H1 (cell line): ENCODE measurements at regions not wholly inside any gene's neighbourhood (a gene's known extent, or its start where the extent isn't known, plus 50 kb on each side); places are given as distances from the start of the nearest gene placed in this dataset.

Source experiments
- CTCF ChIA-PET: fragments of 300-600 bp; sonication (Branson Sonifier 250); formaldehyde crosslinking; loops from one replicate; lab custom pipeline; 2021; ENCODE audit not compliant: partially characterized antibody; lab: Charles Lee
- POLR2A ChIA-PET: fragments of 300-600 bp; sonication (Branson Sonifier 250); formaldehyde crosslinking; loops from one replicate; lab custom pipeline; 2021; ENCODE audit warnings: inconsistent platforms; ENCODE audit not compliant: partially characterized antibody; lab: Charles Lee
- DNase-seq, 2 experiments: peaks; one replicate each; pipeline versions ENCODE4 v3.0.0 to v3.0.0-alpha.2; 2010 to 2022; ENCODE audit warnings: low spot score in 2 of 2, low read depth in 1 of 2, mixed read lengths in 1 of 2
- FAIRE-seq: peaks from 2 replicates; lab custom pipeline; 2011; peaks lifted over from hg19 to GRCh38; lab: Jason Lieb, UNC
- H2AFZ ChIP-seq: 2 replicates; pipeline ENCODE4 v1.8.1; 2012; ENCODE audit warnings: low read length, inconsistent platforms
- H2AK5ac ChIP-seq: 2 replicates; pipeline ENCODE4 v1.6.1; 2013; ENCODE audit warnings: low read depth, low read length
- H2BK120ac ChIP-seq: replicated peaks from 2 replicates; pipeline ENCODE3; 2013; ENCODE audit warnings: low read depth, low read length, inconsistent platforms
- H2BK12ac ChIP-seq: 2 replicates; pipeline ENCODE4 v1.6.1; 2013; ENCODE audit warnings: low read depth, low read length
- H2BK15ac ChIP-seq: 2 replicates; pipeline ENCODE4 v1.6.1; 2013; ENCODE audit warnings: low read length
- H2BK20ac ChIP-seq: 2 replicates; pipeline ENCODE4 v1.6.1; 2013; ENCODE audit warnings: low read length
- H2BK5ac ChIP-seq: 2 replicates; pipeline ENCODE4 v1.6.1; 2013; ENCODE audit warnings: low read depth, low read length
- H3K14ac ChIP-seq: 2 replicates; pipeline ENCODE4 v1.6.1; 2013; ENCODE audit warnings: inconsistent platforms; ENCODE audit not compliant: insufficient read length
- H3K18ac ChIP-seq: 2 replicates; pipeline ENCODE4 v1.6.1; 2013; ENCODE audit warnings: low read length; ENCODE audit errors: extremely low read depth
- H3K23ac ChIP-seq: 2 replicates; pipeline ENCODE4 v1.6.1; 2013; ENCODE audit warnings: inconsistent platforms; ENCODE audit not compliant: insufficient read length
- H3K23me2 ChIP-seq: 2 replicates; pipeline ENCODE4 v1.6.1; 2013; ENCODE audit warnings: low read depth, low read length
- H3K27ac ChIP-seq: 2 replicates; pipeline ENCODE4 v1.6.1; 2011; ENCODE audit warnings: low read depth, low read length, inconsistent platforms
- H3K27me3 ChIP-seq, 4 experiments: replicated peaks in 1 of 4; 1 replicate in 1 of 4; 2 replicates in 3 of 4; pipeline versions ENCODE4 v1.6.1 to v1.8.1; 2011 to 2013; ENCODE audit warnings: low read length in 3 of 4, mild to moderate bottlenecking in 3 of 4, inconsistent platforms in 2 of 4, mixed read lengths in 2 of 4, moderate library complexity in 1 of 4; ENCODE audit not compliant: control insufficient read depth in 3 of 4, insufficient read depth in 3 of 4; ENCODE audit errors: extremely low read depth in 1 of 4
- H3K36me3 ChIP-seq, 4 experiments: 2 replicates each; pipeline versions ENCODE4 v1.6.1 to v1.8.1; 2011 to 2013; ENCODE audit warnings: mild to moderate bottlenecking in 4 of 4, low read length in 3 of 4, moderate library complexity in 2 of 4, control low read depth in 1 of 4, inconsistent platforms in 1 of 4; ENCODE audit not compliant: insufficient read depth in 4 of 4, control insufficient read depth in 2 of 4
- H3K4ac ChIP-seq: replicated peaks from 2 replicates; pipeline ENCODE3; 2013; ENCODE audit warnings: low read length, low read depth, mixed read lengths, inconsistent platforms; ENCODE audit not compliant: insufficient read length
- H3K4me1 ChIP-seq, 4 experiments: replicated peaks in 1 of 4; 1 replicate in 1 of 4; 2 replicates in 3 of 4; pipeline versions ENCODE4 v1.6.1 to v1.8.1; 2011 to 2013; ENCODE audit warnings: low read length in 3 of 4, inconsistent platforms in 2 of 4, mixed read lengths in 1 of 4; ENCODE audit not compliant: insufficient read depth in 4 of 4, control insufficient read depth in 3 of 4
- H3K4me2 ChIP-seq, 2 experiments: 2 replicates each; pipeline versions ENCODE4 v1.6.1 to v1.8.1; 2011 to 2013; ENCODE audit warnings: low read depth in 2 of 2, low read length in 2 of 2, control low read depth in 1 of 2, inconsistent platforms in 1 of 2, mild to moderate bottlenecking in 1 of 2; ENCODE audit not compliant: insufficient read depth in 1 of 2
- H3K4me3 ChIP-seq, 4 experiments: fragments of 200-600, 300-600 bp in 1 of 4; sonication (generic), shearing (Covaris generic), sonication (Bioruptor Twin) in 1 of 4; 2 replicates each; pipeline versions ENCODE4 v1.5.1 to v1.8.1; 2011 to 2016; ENCODE audit warnings: low read length in 4 of 4, low read depth in 3 of 4, control low read depth in 2 of 4, inconsistent platforms in 2 of 4, mild to moderate bottlenecking in 2 of 4, mixed read lengths in 1 of 4, moderate library complexity in 1 of 4; ENCODE audit not compliant: insufficient read depth in 2 of 4; ENCODE audit errors: extremely low read depth in 1 of 4
- H3K56ac ChIP-seq: replicated peaks from 2 replicates; pipeline ENCODE3; 2013; ENCODE audit warnings: low read depth, mild to moderate bottlenecking, mixed read lengths, low read length, inconsistent platforms; ENCODE audit not compliant: insufficient read length
- H3K79me1 ChIP-seq: 2 replicates; pipeline ENCODE4 v1.6.1; 2013; ENCODE audit warnings: low read depth, low read length, control low read depth
- H3K79me2 ChIP-seq, 2 experiments: 2 replicates each; pipeline versions ENCODE4 v1.6.1 to v1.8.1; 2012 to 2013; ENCODE audit warnings: low read length in 2 of 2, mild to moderate bottlenecking in 2 of 2, inconsistent platforms in 1 of 2; ENCODE audit not compliant: insufficient read depth in 2 of 2, control insufficient read depth in 1 of 2
- H3K9ac ChIP-seq, 4 experiments: replicated peaks in 1 of 4; 1 replicate in 1 of 4; 2 replicates in 3 of 4; pipeline versions ENCODE4 v1.6.1 to v1.8.1; 2011 to 2013; ENCODE audit warnings: low read depth in 3 of 4, low read length in 3 of 4, control low read depth in 2 of 4, mild to moderate bottlenecking in 2 of 4, moderate library complexity in 2 of 4, inconsistent platforms in 1 of 4; ENCODE audit errors: extremely low read depth in 1 of 4
- H3K9me3 ChIP-seq, 2 experiments: 2 replicates each; pipeline versions ENCODE4 v1.6.1 to v1.8.1; 2012 to 2013; ENCODE audit warnings: mild to moderate bottlenecking in 2 of 2, moderate library complexity in 2 of 2, control low read depth in 1 of 2, inconsistent platforms in 1 of 2, low read depth in 1 of 2, low read length in 1 of 2, mixed read lengths in 1 of 2; ENCODE audit not compliant: insufficient read depth in 2 of 2
- H4K20me1 ChIP-seq, 2 experiments: replicated peaks in 1 of 2; 2 replicates each; pipeline versions ENCODE3 to v1.8.1; 2011 to 2013; ENCODE audit warnings: inconsistent platforms in 2 of 2, low read length in 2 of 2, mild to moderate bottlenecking in 1 of 2; ENCODE audit not compliant: insufficient read depth in 2 of 2, control insufficient read depth in 1 of 2
- H4K5ac ChIP-seq: 2 replicates; pipeline ENCODE4 v1.6.1; 2013; ENCODE audit warnings: low read length, low read depth, mixed read lengths, inconsistent platforms; ENCODE audit not compliant: insufficient read length
- H4K8ac ChIP-seq: 2 replicates; pipeline ENCODE4 v1.8.0; 2013; ENCODE audit warnings: mild to moderate bottlenecking, moderate library complexity, low read length, inconsistent platforms; ENCODE audit not compliant: insufficient read depth; ENCODE audit errors: extremely low read depth
- H4K91ac ChIP-seq: replicated peaks from 2 replicates; pipeline ENCODE3; 2013; ENCODE audit warnings: low read length, mixed read lengths, inconsistent platforms; ENCODE audit not compliant: insufficient read length
- BACH1 ChIP-seq: IDR thresholded peaks from 2 replicates; pipeline ENCODE4 v1.6.1; 2012; ENCODE audit warnings: low read length, improper control_type of control experiment
- CREB1 ChIP-seq: IDR thresholded peaks from 2 replicates; pipeline ENCODE4 v1.6.1; 2012; ENCODE audit warnings: inconsistent platforms
- EZH2 ChIP-seq: fragments of 200-600 bp; sonication (generic); IDR thresholded peaks from 2 replicates; pipeline ENCODE4 v1.7.1; 2012; ENCODE audit warnings: low read depth, mild to moderate bottlenecking, moderate library complexity, low read length, inconsistent platforms; ENCODE audit not compliant: severe bottlenecking
- HDAC6 ChIP-seq: IDR thresholded peaks from one replicate; pipeline ENCODE4 v1.7.1; 2012; ENCODE audit warnings: low read depth, mild to moderate bottlenecking, inconsistent platforms, low read length, moderate library complexity
- RAD21 ChIP-seq, 2 experiments: IDR thresholded peaks in 1 of 2; conservative IDR thresholded peaks in 1 of 2; 2 replicates each; pipeline ENCODE4 v1.6.1; 2011; ENCODE audit warnings: low read depth in 2 of 2, low read length in 2 of 2, improper control_type of control experiment in 1 of 2, inconsistent platforms in 1 of 2, mild to moderate bottlenecking in 1 of 2, moderate library complexity in 1 of 2
- RFX5 ChIP-seq: IDR thresholded peaks from 2 replicates; pipeline ENCODE4 v1.6.1; 2011; ENCODE audit warnings: low read depth, low read length, improper control_type of control experiment, borderline replicate concordance
- SP1 ChIP-seq: IDR thresholded peaks from 2 replicates; pipeline ENCODE4 v1.6.1; 2011; ENCODE audit warnings: low read depth, low read length
- TBP ChIP-seq: IDR thresholded peaks from 2 replicates; pipeline ENCODE4 v1.6.1; 2011; ENCODE audit warnings: low read depth, low read length, improper control_type of control experiment
- WGBS, 2 experiments: shearing (Covaris generic) in 1 of 2; methylation state at CpG; one replicate each; pipeline versions ENCODE4 v1.1.6 to v1.1.7; 2013 to 2015; ENCODE audit warnings: low lambda C conversion rate in 2 of 2, mixed read lengths in 2 of 2, inconsistent platforms in 1 of 2, low coverage in 1 of 2, missing lambda C conversion rate in 1 of 2; ENCODE audit not compliant: insufficient replicate concordance in 2 of 2, insufficient coverage in 1 of 2, insufficient read length in 1 of 2; ENCODE audit errors: extremely low coverage in 1 of 2, missing lambda C conversion rate in 1 of 2; 5-methylcytosine and 5-hydroxymethylcytosine counted together
- TF ChIP-seq, protein P1 (sequence below): IDR thresholded peaks from 2 replicates; pipeline ENCODE4 v1.6.1; 2011; ENCODE audit warnings: low read depth, mild to moderate bottlenecking, low read length; ENCODE audit not compliant: insufficient read depth
- TF ChIP-seq, protein P2 (sequence below), 3 experiments: IDR thresholded peaks; 1 replicate in 2 of 3; 2 replicates in 1 of 3; pipeline versions ENCODE4 v1.5.1 to v1.6.1; 2011; ENCODE audit warnings: low read length in 3 of 3, mild to moderate bottlenecking in 3 of 3, inconsistent platforms in 2 of 3, low read depth in 1 of 3, moderate library complexity in 1 of 3; ENCODE audit not compliant: insufficient read depth in 1 of 3; ENCODE audit errors: control extremely low read depth in 1 of 3

DNA sequence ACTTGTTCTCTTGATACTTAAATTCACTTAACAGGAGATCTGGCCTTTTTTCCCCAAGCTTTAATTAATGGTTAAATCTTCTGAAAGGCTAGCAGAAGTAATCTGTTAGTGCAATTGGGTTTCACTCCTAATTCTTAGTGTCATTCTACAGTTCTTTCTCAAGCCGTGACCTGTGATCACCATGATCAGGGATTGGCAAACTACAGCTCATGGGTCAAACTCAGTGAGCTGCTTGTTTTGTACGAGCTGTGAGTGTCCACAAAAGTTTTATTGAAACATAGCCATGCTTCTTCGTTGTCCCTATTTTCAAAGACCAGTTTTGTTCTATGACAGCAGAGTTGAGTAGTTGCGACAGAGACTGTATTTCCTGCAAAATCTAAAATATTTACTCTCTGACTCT is 109.4 kb upstream of the KCNJ15 start:
- Histone ChIP-seq H3K4ac (no peak overlapping the region), H3K14ac (no peak overlapping the region), H4K91ac (no peak overlapping the region), H3K4me3 (no peak overlapping the region), H2BK20ac (no peak overlapping the region), H2BK120ac (no peak overlapping the region), H2AFZ (no peak overlapping the region), H3K27ac (no peak overlapping the region), H2BK5ac (no peak overlapping the region), H2BK12ac (no peak overlapping the region), H3K56ac (no peak overlapping the region), H3K27me3 (no peaks in the 10 kb centered on the region; a peak in 2 of 7 replicates), H2BK15ac (no peak overlapping the region), H3K23ac (no peak overlapping the region), H4K5ac (no peak overlapping the region), H4K8ac (no peak overlapping the region), H3K23me2 (no peaks in the 10 kb centered on the region), H3K36me3 (no peaks in the 10 kb centered on the region), H3K4me1 (peaks cover 0 to 4% (median 0%) of the 10 kb centered on the region in 4 experiments; a peak in 1 of 7 replicates), H3K9me3 (no peaks in the 10 kb centered on the region; a peak in 1 of 4 replicates), H3K18ac (no peak overlapping the region), H3K79me2 (no peaks in the 10 kb centered on the region), H3K9ac (no peak overlapping the region), H4K20me1 (no peaks in the 10 kb centered on the region), H3K79me1 (no peaks in the 10 kb centered on the region), H3K4me2 (no peak overlapping the region), H2AK5ac (no peak overlapping the region)
- 83% methylated on average over 4 of the region's 4 CpGs; no CpG with 5 or more reads in 1 of the 2 experiments for WGBS, 2 experiments
- FAIRE-seq (no peak), DNase-seq (no peak)
- CTCF ChIA-PET: interaction anchor here (1.0 to 4.4 kb wide), 3 partner anchors 11 to 187 kb away, joined by 3 to 34 read pairs (median 3); no protein-coding TSS in a partner anchor
- POLR2A ChIA-PET: no interaction called here
- TF ChIP-seq CREB1: no peak
- TF ChIP-seq RFX5: no peak
- no peak for TF ChIP-seq TBP
- TF ChIP-seq SP1: no peak
- no peak for TF ChIP-seq RAD21 (IDR thresholded peaks at IDR 0.05 in 1 of 2, conservative IDR thresholded peaks at IDR 0.05 in 1 of 2; ENCODE audit: low read depth in 2 of 2, low read length in 2 of 2)
- no peak for TF ChIP-seq BACH1
- TF ChIP-seq HDAC6: no peak
- TF ChIP-seq, protein P1, sequence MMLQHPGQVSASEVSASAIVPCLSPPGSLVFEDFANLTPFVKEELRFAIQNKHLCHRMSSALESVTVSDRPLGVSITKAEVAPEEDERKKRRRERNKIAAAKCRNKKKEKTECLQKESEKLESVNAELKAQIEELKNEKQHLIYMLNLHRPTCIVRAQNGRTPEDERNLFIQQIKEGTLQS: no peak
- no peak for TF ChIP-seq EZH2
- TF ChIP-seq, protein P2, sequence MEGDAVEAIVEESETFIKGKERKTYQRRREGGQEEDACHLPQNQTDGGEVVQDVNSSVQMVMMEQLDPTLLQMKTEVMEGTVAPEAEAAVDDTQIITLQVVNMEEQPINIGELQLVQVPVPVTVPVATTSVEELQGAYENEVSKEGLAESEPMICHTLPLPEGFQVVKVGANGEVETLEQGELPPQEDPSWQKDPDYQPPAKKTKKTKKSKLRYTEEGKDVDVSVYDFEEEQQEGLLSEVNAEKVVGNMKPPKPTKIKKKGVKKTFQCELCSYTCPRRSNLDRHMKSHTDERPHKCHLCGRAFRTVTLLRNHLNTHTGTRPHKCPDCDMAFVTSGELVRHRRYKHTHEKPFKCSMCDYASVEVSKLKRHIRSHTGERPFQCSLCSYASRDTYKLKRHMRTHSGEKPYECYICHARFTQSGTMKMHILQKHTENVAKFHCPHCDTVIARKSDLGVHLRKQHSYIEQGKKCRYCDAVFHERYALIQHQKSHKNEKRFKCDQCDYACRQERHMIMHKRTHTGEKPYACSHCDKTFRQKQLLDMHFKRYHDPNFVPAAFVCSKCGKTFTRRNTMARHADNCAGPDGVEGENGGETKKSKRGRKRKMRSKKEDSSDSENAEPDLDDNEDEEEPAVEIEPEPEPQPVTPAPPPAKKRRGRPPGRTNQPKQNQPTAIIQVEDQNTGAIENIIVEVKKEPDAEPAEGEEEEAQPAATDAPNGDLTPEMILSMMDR (IDR thresholded peaks at IDR 0.05; ENCODE audit: control extremely low read depth in 1 of 3, insufficient read depth in 1 of 3, low read depth in 1 of 3, low read length in 3 of 3): no peak
